ENCODE measurements at regions not wholly inside any gene's neighbourhood (a gene's known extent, or its start where the extent isn't known, plus 50 kb on each side); places are given as distances from the start of the nearest gene placed in this dataset.

DNA sequence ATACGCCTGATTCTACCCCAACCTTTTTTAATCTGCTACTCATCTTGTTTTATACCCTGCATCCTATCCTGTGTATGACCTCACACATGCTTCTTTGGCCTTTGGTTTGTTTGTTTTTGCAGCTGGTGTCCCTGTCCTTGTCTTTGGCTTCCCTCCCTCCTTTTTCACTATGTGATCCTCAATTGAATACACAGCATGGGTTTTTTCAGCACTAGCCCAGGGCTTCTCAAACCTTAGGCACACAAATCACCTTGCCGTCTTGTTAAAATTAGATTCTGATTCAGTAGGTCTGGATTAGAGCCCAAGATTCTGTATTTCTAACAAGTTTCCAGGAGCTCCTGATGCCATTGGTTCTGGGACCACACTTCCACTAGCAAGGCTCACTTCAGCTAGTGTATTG lies 321.5 kb upstream of the MAN1A1 start:
- TF ChIP-seq, protein P1, sequence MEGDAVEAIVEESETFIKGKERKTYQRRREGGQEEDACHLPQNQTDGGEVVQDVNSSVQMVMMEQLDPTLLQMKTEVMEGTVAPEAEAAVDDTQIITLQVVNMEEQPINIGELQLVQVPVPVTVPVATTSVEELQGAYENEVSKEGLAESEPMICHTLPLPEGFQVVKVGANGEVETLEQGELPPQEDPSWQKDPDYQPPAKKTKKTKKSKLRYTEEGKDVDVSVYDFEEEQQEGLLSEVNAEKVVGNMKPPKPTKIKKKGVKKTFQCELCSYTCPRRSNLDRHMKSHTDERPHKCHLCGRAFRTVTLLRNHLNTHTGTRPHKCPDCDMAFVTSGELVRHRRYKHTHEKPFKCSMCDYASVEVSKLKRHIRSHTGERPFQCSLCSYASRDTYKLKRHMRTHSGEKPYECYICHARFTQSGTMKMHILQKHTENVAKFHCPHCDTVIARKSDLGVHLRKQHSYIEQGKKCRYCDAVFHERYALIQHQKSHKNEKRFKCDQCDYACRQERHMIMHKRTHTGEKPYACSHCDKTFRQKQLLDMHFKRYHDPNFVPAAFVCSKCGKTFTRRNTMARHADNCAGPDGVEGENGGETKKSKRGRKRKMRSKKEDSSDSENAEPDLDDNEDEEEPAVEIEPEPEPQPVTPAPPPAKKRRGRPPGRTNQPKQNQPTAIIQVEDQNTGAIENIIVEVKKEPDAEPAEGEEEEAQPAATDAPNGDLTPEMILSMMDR (conservative IDR thresholded peaks at IDR 0.05): no peak
- no peak for TF ChIP-seq ZFX (IDR thresholded peaks at IDR 0.05)

Data from C4-2B (cell line).